ENCODE measurements at regions not wholly inside any gene's neighbourhood (a gene's known extent, or its start where the extent isn't known, plus 50 kb on each side); places are given as distances from the start of the nearest gene placed in this dataset.

DNA sequence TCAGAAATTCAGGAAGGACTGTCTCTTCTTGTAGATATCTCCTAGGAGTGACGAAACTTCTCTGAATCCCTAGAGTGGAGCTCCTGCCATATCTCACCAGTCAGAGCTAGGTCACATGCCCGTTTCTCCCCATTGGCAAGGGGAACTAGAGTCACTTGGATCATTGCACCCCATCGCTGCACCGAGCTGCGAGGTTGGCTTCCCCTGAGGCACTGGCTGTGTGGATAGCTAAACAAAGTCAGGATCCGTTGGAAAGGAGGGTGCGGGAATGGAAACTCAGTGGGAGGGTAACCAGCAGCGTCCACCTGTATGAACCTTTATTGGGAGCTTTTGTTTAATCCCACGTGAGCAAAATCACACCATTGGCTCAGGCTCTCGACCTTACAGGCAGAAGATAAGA is 283.8 kb downstream of the BRD1 start:
- DNase-seq, result no peak

DNA sequence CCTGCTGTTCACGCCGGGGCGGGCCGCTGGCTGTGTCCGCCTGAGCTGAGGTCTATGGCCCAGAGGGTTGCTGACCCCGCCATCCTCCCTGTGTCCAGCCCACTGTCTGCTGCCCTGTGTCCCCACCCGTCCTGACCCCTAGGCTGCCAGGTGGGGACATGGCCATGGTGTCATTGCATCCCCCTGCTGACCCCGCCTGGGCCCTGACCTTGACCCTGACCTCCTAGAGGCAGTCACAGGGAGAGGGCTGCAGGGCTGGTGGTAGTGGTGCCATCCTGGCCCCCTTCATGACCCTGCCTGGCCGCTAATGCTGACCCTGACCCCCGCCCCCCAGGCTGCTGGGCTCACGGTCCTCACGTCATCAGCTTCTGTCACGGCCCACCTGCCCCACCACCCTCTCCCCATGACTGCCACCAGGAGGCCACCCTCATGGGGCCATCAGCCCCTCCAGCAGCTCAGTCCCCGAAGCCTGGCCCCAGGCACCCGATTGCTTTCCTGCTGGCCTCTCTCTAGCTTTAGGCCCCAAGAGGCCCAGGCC is 285.9 kb downstream of the BRD1 start:
- DNase-seq, result no peak

DNA sequence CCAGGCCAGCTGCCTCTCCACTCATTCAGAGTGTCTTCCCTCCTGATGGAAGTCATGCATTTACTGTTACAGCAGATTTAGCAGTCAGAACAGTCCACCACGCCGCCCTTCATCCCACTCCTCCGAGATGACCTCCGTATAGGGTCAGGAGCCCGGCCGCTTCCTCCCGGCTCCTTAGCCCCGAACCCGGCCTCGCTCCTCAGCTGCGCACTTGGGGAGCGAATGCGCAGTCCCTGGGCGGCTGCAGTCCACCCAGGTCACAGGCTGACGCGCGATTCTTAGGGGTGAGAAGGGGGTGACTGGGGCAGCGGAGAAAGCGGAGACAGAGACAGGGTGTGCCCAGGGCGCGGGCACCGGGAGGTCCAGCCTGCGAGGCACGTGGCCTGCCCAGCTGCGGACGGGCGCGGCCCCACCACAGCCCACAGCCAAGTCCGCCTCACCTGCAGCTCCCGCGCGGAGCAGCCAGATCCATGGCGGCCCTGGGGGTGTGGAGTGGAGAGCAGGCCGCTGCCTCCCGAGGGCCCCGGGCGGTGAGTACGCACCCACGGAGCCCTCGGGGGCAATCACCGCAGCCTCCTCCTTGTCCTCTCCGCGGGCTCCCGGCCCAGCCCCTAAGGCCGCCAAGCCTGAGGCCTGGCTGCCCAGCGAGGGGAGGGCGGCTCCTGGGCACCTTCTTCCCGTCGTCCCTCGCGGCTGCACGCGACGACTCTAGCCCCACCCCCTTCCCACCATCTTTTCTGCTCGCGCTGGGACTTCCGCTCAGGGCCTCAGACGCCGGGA is 286.6 kb downstream of the BRD1 start:
- DNase-seq, result no peak

DNA sequence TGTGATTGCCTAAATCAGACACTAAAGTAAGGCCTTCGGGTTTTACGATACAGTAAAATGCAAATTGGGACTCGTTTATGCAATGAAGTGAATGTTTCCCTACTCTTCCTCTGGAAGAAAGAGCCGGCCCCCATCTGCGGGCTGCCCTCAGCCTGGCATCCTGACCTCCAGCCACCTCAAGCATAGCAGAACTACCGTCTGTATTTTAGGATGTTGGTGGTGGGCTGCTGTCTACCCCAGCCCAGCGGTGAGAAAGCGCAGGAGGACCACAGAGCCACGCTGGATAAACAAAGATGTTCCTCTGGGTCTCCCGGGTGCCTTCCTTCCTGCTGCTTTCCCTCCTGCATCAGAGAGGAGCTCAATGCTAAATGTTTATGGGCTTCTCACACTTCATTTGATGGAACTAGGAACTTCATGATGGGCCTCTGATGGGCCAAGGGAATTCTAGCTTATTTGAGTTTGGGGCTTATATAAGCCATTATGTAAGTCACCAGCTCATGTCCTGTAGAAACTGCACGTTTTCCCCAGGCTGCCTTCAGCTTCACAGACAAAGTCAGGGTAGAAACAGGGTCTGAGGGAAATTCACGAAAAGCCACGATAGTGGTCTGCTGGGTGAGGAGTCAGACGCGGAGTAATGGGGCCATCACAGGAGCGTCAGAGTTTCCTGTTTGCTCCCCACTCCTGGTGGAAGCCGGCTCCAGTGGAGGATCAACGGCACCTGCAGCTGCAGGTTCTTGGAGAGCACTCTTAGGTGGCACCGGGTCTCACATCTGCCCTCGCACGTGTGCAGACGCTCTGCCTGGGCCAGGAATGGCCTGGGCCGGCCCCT is 287.4 kb downstream of the BRD1 start:
- DNase-seq, result no peak

DNA sequence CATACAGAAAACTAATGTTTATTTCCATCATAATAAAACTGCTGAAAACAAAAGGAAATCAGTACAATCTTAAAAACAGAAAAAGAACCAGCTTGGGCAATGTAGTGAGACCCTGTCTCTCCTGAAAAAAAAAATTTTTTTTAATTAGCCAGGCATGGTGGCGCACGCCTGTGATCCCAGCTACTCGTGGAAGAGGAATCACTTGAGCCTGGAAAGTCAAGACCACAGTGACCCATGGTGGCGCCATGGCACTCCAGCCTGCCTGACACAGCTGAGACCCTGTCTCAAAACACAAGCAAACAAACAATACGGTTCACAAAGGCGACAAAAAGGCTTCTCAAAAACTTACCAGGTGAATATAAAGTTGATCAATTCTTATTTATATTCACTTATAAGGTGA is 289.7 kb downstream of the BRD1 start:
- no peak for DNase-seq

DNA sequence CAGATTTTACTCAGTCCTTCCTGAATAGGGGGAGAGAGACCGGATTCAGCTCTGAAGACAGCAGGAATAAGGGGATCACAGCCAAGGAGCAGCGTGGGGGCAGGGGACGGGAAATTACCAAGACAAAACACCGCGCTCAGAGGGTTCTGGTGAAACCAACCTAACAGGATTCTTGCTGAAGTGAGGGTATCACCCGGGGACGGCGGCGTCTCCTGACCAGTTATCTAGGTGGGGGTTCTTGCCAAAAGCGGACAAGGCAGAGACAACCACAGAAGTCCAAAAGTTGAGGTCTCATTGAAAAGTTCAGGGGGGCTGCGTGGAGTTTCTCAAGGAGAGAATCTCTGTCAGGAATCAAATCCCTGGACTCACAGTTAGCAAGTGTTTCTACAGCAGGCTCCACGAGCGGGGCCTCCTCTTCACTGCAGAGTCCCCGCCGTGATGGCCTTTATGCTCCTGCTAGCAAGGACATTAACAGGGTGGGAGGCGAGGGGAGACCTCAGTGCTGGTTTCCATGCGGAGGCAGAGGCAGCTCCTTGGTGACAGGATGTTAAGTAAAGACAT is 291.0 kb downstream of the BRD1 start:
- DNase-seq, result no peak

DNA sequence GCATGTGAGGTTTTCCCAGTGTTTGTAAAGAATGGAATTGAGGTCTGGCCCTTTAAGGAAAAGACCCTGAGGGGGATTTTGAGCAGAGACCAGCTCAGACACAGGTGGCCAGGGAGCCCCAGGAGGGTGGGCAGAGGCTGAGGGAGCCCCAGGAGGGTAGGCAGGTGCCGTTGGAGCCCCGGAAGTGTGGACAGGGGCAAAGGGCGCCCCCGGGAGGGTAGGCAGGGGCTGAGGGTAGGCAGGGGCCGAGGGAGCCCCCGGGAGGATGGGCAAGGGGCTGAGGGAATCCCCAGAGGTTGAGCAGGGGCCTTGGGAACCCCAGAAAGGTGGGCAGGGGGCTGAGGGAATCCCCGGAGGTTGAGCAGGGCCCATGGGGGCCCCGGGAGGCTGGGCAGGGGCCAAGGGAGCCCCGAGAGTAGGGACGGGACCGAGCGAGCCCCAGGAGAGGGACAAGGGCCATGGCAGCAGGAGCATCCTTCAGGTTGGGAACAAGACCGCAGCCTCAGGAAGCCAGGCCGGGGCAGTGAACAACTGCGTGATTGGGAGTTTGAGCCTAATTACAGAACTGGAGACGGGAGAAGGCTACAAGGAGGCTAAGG is 292.0 kb downstream of the BRD1 start:
- no peak for DNase-seq

DNA sequence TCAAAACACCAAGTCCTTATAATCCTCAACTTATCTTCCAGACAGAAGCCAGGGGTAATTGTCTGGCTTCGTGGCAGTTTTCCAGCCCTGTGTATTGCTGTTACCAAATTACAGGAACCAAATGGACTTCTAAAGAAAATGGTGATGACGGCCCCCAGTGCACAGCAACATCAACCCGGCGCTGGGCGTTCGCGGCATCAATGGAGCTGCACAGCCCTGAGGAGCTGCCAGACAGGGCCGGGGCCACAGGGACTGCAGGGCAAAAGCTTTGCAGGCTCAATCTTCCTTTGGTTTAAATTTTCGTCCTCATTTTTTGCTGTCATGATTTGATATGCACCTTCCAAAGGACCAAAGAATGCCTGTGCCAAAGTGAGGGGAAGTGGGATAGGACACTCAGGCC is 292.5 kb downstream of the BRD1 start:
- DNase-seq, result no peak

DNA sequence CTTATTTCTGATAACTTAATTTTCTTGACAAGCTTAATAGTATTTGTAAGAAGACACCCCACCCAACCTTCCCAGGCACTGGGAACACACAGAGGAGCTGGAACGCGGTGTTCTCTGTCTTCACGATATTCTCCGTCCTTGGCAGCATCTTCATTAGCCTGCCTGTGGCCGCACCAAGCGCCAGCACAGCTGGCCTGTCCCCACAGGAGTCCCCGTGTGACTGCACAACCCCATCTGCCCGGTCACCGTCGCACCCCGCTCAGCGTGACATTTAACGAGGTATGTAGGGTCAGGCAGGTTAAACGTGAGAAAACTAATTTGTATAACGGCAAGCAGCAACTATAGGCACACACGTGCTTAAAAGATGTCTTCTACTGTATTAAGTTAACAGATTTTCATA is 293.3 kb downstream of the BRD1 start:
- no peak for DNase-seq

DNA sequence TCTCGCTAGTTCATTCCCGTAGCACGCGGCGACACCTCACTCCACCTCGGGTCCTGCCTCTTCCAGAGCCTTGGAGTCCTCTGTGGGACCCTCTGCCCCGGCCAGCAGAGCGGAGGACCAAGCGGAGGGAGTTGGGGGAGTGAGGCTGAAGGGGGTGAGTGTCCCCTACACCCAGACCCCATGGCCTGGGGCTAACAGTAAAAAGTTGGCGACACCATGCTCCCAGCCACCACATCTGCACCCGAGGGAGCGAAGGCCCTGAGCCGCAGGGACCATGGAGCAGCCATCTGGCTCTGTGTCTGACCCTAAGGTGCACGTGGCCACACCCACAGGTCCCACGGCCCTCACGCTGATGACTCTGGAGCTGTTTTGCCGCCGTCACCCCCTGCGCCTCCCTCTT is 293.8 kb downstream of the BRD1 start:
- no peak for DNase-seq

DNA sequence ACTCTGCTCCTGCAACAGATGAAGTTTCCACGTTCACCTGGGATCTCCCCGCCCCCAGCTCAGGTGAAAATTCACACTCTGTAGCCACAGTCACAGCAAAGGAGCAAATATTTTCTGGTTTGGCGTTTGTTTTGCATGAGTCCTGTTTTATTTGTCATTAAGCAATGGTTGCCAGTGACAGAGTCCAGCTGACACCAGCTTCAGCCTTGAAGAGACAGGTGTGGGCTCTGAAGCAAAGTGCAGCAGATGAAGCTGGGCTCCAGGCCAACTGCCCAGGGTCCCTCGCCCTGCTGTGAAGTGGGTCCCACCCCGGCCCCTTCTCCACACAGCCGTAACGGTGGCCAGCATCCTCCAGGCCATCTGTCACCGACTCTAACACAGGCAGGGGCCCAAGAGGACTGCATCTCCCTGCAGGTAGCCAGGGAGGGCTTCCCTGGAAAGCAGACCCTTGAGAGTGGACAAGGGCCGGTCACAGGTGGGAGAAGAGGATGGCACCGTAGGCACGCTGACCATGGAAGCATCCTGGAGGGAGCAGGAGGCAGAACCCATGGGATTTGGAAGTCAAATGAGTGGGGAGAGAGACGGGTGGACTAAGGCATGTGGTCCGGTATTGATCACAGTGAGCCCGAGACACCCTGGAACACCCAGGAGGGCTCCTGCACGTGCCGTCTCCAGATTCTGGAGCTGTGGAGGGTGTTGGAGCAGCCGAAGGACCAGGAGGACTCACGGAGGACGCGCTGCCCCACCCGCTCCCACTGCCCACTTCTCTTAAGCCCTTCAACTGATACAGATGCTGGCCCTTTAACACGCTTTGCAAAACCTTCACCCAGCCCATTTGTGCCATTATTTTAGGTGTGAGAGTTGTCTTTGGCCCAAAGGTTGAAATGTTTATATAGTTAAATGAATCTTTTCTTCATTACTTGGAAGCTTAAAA is 294.5 kb downstream of the BRD1 start:
- DNase-seq, result no peak

DNA sequence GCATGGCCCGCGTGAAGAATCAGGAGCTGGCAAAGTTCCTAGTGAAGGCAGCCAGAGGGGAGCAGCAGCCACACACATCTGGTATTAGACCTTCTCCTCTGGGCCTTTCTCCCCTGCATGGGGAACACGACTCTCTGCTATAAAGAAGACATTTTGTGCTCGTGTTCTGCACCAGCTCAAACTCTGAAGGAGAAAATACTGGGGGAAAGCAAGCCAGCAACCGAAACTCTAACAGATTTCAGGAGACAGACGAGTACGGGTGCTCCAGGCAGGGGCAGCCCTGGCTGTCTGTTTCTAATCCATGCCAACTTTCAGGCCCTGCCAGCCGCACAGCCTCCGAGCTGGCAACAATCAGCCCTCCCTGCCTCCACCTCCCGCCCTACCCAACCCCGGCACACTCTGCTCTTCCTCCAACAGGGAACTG is 296.3 kb downstream of the BRD1 start:
- DNase-seq, result no peak

DNA sequence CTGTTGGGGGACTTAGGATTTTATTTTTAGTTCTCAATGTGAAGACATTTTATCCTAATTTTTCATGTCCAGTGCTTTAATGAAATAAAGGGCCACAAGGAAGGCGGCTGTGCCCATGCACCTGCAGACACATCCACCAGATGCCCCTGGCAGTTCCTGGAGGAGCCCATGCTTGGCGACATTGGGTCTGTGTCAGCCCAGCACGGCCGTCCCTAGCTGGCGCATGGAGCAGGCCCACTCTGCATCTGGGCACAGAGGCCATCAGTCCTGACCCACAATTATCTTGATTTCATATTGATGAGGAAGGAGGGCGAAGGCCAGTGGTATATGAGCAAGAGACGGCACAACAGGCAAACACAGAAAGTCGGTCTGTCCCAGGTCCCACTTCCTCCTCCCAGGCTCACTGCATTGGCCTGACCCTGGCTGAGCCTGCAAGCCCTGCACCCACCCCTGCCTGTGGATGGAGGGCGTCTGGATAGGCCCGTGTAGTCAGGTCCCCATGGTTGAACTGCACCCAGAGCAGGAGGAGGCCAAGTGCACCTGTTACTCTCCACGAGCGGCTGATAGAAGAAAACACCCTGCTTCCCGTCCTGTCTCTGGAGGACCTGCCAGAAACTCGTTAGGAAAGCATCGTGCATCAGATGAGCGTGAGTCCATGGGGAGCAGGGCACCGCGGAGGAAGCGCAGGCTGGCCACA is 296.9 kb downstream of the BRD1 start:
- no peak for DNase-seq

DNA sequence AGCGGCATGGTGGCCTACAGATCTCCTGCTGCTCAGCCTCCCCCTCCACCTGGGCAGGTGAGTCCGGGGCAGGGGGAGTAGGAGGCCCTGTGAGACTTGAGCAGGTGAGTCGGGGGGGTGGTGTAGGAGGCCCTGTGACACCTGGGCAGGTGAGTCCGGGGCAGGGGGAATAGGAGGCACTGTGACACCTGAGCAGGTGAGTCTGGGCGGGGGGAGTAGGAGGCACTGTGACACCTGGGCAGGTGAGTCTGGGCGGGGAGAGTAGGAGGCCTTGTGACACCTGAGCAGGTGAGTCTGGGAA is 299.3 kb downstream of the BRD1 start:
- no peak for DNase-seq

DNA sequence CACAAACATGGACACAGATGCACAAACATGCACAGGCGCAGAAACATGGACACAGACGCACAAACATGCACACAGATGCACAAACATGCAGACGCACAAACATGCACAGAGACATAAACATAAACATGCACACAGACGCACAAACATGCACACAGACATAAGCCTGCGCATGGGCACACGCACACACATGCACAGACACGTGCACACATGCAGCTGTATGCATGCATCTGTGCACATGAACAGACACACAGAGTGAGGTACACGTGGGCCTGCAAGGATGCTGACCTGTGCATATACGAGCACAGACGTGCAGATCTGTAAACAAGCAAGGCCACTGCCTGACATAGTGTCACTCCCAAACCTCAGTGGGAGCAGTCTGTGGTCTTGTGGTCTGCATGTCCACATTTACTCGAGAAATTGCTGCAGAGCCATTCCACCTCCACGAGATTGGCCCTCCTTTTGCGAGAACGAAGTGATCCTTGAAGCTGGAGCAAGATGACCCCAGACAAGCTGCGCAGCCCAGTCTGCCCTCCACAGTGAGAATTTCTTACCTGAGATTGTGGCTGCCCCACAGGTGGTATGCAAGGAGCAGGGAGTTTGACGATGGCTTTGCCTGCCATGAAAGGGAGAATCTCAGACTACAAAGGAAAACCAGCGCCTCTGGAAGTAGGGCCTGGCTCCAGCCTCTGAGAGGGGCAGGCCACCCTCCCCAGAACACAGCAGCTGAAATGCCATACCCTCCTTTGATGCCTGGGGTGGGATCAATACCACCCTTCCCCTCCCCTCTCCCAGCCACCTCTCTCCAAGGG is 299.9 kb downstream of the BRD1 start:
- no peak for DNase-seq

DNA sequence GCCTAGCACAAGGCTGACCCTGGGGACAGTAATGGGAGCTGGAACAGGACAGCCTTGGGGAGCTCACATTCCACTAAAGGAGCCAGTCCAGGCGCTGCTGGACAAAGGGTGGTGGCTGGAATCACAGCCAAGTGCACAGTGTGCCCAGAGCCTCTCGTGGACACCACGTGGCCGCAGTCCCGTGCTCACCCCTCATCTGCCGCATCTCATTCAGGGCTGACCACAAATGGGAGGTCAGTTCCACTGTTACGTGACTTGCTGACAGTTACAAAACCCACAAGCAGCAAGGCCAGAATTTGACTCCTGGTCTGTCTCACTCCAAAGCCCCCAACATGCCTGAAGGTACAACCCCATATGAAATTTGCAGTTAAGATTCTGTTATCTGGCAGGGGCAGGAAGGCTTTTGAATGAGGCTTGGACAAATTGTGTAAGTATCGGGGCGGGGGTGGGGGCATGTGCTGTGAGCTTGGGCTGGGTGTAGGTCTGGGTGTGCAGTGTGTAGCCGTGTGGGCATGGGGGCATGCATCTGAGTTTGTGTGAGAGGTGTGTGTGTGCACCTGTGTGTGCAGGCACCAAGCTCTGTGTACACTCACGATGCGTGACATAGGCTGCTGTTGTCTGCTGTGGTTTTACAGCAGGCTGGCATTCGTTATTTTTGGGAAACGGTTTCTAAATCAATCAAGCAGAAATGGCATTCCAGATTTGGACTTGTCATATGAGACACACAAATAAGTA is 301.7 kb downstream of the BRD1 start:
- DNase-seq, result no peak

DNA sequence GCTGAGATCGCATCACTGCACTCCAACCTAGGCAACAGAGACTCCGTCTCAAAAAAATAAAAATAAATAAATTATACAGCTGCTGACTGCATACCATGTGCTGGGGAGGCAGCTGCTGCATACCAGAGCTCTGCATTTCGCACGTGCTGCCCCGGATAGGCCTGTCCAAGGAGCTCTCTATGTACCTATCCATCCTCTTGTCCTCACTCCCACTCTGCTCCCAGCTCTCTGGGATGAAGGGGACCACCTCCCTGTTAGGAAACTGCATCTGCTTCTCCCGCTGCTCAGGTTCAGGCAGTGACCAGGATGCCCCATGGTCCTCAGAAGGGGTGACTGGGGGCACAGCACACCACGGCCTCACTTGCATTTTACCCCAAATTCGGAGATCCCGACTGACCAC is 302.3 kb downstream of the BRD1 start:
- DNase-seq, result no peak

DNA sequence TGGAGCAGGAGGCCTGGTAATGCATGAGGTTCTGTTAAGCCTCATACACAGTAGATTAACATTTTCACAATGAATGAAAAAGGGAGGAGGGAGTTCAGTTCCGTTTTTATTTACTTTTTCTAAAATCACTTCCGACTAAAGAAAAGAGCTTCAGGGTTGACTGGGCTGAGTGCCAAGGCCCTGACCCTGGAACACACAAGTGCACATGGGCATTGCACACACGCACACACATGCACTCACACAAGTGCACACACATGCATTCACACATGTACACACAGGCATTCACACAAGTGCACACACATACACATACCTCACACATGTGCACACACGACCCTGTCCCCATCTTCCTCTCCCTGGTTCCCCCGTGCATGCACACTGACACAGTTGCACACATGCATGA is 303.3 kb downstream of the BRD1 start:
- no peak for DNase-seq

DNA sequence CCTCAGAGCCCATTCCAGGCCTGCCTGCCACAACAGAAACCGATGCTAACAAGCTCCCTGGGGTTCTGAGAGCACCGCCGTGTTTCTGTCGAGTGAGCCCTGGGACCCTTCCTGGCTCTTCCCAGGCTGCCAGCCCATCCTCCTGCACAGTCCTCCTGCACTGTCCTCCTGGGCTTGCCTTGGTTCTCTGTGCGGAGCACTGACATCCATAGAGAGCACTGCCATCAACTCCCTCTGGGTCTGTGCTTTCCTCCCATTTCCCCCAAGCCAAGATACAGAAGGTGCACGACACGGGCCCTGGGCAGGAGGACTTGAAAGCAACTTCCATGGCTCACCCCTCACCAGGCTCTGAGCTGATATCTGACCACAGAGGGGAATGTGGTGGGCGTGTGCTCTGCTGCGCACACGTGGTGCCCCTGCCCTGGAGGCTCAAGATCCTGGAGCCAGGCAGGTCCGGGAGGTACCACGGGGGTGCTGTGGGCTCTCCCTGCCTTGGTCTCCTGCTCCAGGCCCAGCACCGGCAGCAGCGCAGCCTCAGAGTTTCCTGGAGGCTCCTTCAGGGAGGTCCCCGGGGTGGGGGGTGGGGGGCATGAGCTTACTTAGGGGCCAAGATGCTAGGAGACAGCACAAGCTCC is 304.2 kb downstream of the BRD1 start:
- DNase-seq, result no peak
